WTC11 (cell line): ENCODE measurements at regions not wholly inside any gene's neighbourhood (a gene's known extent, or its start where the extent isn't known, plus 50 kb on each side); places are given as distances from the start of the nearest gene placed in this dataset.

ENCODE experiments used
- ATAC-seq: fragments of 200-7000 bp; cut with Tn5 transposase; 2 replicates; pipeline ENCODE4 v1.10.0; 2021; ENCODE audit warnings: mild to moderate bottlenecking, moderate library complexity
- CTCF ChIA-PET: fragments of 300-600 bp; sonication (Branson Sonifier 250); formaldehyde crosslinking; loops from one replicate; lab custom pipeline; 2021; ENCODE audit warnings: antibody characterized with exemption; lab: Charles Lee
- POLR2A ChIA-PET: fragments of 350-600 bp; sonication (Branson Sonifier 250); formaldehyde crosslinking; loops from one replicate; lab custom pipeline; 2021; ENCODE audit warnings: antibody characterized with exemption; lab: Charles Lee
- DNase-seq: peaks from one replicate; pipeline ENCODE4 v3.0.0; 2021; ENCODE audit warnings: low spot score
- H3K27ac Mint-ChIP-seq: 2 replicates; pipeline ENCODE4 v1.8.0; 2021; ENCODE audit warnings: mixed read lengths
- H3K27me3 Mint-ChIP-seq: 2 replicates; pipeline ENCODE4 v1.8.0; 2021; ENCODE audit warnings: low read depth, mild to moderate bottlenecking, moderate library complexity, mixed read lengths
- H3K36me3 Mint-ChIP-seq: 2 replicates; pipeline ENCODE4 v1.8.0; 2021; ENCODE audit warnings: mixed read lengths
- H3K4me1 Mint-ChIP-seq: 2 replicates; pipeline ENCODE4 v1.8.0; 2022; ENCODE audit warnings: mixed read lengths
- H3K4me3 Mint-ChIP-seq: 2 replicates; pipeline ENCODE4 v1.8.0; 2021; ENCODE audit warnings: mild to moderate bottlenecking, moderate library complexity, mixed read lengths
- H3K9me3 Mint-ChIP-seq: 2 replicates; pipeline ENCODE4 v1.8.0; 2021; ENCODE audit warnings: mixed read lengths
- ATF1 ChIP-seq: sonication (generic); formaldehyde crosslinking; IDR thresholded peaks from 2 replicates; pipeline ENCODE4 v1.8.1; 2023; ENCODE audit warnings: mild to moderate bottlenecking, moderate library complexity, missing genetic modification reagents
- E2F4 ChIP-seq: sonication (generic); formaldehyde crosslinking; IDR thresholded peaks from 2 replicates; pipeline ENCODE4 v1.8.1; 2022; ENCODE audit warnings: low read depth, mild to moderate bottlenecking, moderate library complexity, missing genetic modification reagents, borderline replicate concordance
- EMX1 ChIP-seq: fragments of 250-450 bp; sonication (Bioruptor Pico); IDR thresholded peaks from 2 replicates; pipeline ENCODE4 v1.8.0; 2021; ENCODE audit warnings: mild to moderate bottlenecking
- MXD4 ChIP-seq: fragments of 250-450 bp; sonication (Bioruptor Pico); IDR thresholded peaks from 2 replicates; pipeline ENCODE4 v1.8.0; 2021; ENCODE audit warnings: mild to moderate bottlenecking, moderate library complexity, borderline replicate concordance
- SMAD3 ChIP-seq: sonication (generic); formaldehyde crosslinking; IDR thresholded peaks from 2 replicates; pipeline ENCODE4 v1.8.0; 2022; ENCODE audit warnings: missing genetic modification reagents, mild to moderate bottlenecking, borderline replicate concordance
- TEAD4 ChIP-seq: sonication (generic); formaldehyde crosslinking; IDR thresholded peaks from 2 replicates; pipeline ENCODE4 v1.8.0; 2022; ENCODE audit warnings: mild to moderate bottlenecking, missing genetic modification reagents
- ZNF263 ChIP-seq: sonication (generic); formaldehyde crosslinking; IDR thresholded peaks from 2 replicates; pipeline ENCODE4 v1.8.1; 2022; ENCODE audit warnings: low read depth, mild to moderate bottlenecking, moderate library complexity, missing genetic modification reagents
- ZNF416 ChIP-seq: fragments of 250-450 bp; sonication (Bioruptor Pico); IDR thresholded peaks from 2 replicates; pipeline ENCODE4 v1.9.0; 2021; ENCODE audit warnings: mild to moderate bottlenecking, inconsistent platforms
- ZNF512 ChIP-seq: sonication (generic); formaldehyde crosslinking; IDR thresholded peaks from 2 replicates; pipeline ENCODE4 v1.8.1; 2022; ENCODE audit warnings: missing genetic modification reagents, borderline replicate concordance
- TF ChIP-seq, protein P1 (sequence below): sonication (generic); formaldehyde crosslinking; IDR thresholded peaks from 2 replicates; pipeline ENCODE4 v1.8.1; 2023; ENCODE audit warnings: mild to moderate bottlenecking, missing genetic modification reagents
- TF ChIP-seq, protein P2 (sequence below): fragments of 250-450 bp; sonication (Bioruptor Pico); conservative IDR thresholded peaks from 2 replicates; pipeline ENCODE4 v1.9.0; 2021; ENCODE audit warnings: mild to moderate bottlenecking
- TF ChIP-seq, protein P3 (sequence below): fragments of 250-450 bp; sonication (Bioruptor Pico); IDR thresholded peaks from 2 replicates; pipeline ENCODE4 v1.9.0; 2021; ENCODE audit warnings: mild to moderate bottlenecking, borderline replicate concordance

GRCh38 chr7:94296881-94297280 lies 97.8 kb upstream of the COL1A2 start:
- ChIA-PET POLR2A (interaction anchor here (1.9 kb wide), 1 partner anchor 98 kb away, joined by 7 read pairs; the partner anchor contains the start of gene COL1A2), CTCF (interaction anchor here (0.7 to 11.6 kb wide), 3 partner anchors 8 to 98 kb away, joined by 3 to 142 read pairs (median 57); partner anchors contain the start of gene COL1A2)
- DNase-seq (no peak), ATAC-seq (no peak)
- Mint-ChIP-seq H3K4me3 (no peak overlapping the region), H3K36me3 (no peaks in the 10 kb centered on the region), H3K4me1 (peaks cover 21% of the 10 kb centered on the region), H3K27me3 (no peaks in the 10 kb centered on the region), H3K9me3 (no peaks in the 10 kb centered on the region), H3K27ac (no peak overlapping the region)
- no peak for TF ChIP-seq SMAD3 (CRISPR knock-in tag)
- TF ChIP-seq, protein P1, sequence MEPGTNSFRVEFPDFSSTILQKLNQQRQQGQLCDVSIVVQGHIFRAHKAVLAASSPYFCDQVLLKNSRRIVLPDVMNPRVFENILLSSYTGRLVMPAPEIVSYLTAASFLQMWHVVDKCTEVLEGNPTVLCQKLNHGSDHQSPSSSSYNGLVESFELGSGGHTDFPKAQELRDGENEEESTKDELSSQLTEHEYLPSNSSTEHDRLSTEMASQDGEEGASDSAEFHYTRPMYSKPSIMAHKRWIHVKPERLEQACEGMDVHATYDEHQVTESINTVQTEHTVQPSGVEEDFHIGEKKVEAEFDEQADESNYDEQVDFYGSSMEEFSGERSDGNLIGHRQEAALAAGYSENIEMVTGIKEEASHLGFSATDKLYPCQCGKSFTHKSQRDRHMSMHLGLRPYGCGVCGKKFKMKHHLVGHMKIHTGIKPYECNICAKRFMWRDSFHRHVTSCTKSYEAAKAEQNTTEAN = no peak

- Mint-ChIP-seq H3K27me3 (no peaks in the 10 kb centered on the region), H3K27ac (no peak overlapping the region), H3K4me1 (peaks cover 27% of the 10 kb centered on the region), H3K9me3 (no peaks in the 10 kb centered on the region), H3K36me3 (no peaks in the 10 kb centered on the region), H3K4me3 (no peak overlapping the region)
- DNase-seq = no peak
- no peak for ATAC-seq
- TF ChIP-seq EMX1 (CRISPR knock-in tag) (no peak), MXD4 (CRISPR knock-in tag) (no peak), ZNF512 (CRISPR knock-in tag) (no peak), ZNF263 (CRISPR knock-in tag) (no peak), SMAD3 (CRISPR knock-in tag) (no peak)
- TF ChIP-seq, protein P2, sequence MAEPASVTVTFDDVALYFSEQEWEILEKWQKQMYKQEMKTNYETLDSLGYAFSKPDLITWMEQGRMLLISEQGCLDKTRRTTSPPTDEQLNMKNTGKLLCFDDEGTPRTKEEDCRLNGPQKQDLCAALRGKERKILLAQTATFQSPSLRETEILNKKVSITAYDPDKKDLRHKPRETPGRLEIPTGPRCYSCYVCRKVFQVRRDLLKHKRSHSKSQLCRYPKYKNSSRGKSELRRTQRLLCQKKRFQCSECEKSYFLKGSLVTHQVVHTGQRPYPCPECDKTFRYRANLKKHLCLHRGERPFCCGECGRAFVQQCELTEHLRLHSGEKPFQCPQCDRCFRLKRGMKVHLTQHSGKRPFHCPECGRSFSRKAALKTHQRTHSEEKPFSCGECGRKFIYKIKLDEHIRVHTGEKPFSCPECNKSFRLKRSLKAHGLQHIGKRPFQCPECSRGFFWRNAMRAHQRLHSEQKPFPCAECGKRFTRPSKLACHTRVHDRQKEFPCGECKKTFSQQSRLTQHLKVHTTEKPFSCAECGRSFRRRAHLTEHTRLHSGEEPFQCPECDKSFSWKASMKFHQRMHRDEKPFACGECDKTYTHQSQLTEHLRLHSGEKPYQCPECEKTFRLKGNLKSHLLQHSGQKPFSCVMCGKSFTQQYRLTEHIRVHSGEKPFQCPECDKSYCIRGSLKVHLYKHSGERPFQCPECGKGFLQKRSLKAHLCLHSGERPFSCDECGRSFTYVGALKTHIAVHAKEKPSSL = no peak
- TF ChIP-seq, protein P3, sequence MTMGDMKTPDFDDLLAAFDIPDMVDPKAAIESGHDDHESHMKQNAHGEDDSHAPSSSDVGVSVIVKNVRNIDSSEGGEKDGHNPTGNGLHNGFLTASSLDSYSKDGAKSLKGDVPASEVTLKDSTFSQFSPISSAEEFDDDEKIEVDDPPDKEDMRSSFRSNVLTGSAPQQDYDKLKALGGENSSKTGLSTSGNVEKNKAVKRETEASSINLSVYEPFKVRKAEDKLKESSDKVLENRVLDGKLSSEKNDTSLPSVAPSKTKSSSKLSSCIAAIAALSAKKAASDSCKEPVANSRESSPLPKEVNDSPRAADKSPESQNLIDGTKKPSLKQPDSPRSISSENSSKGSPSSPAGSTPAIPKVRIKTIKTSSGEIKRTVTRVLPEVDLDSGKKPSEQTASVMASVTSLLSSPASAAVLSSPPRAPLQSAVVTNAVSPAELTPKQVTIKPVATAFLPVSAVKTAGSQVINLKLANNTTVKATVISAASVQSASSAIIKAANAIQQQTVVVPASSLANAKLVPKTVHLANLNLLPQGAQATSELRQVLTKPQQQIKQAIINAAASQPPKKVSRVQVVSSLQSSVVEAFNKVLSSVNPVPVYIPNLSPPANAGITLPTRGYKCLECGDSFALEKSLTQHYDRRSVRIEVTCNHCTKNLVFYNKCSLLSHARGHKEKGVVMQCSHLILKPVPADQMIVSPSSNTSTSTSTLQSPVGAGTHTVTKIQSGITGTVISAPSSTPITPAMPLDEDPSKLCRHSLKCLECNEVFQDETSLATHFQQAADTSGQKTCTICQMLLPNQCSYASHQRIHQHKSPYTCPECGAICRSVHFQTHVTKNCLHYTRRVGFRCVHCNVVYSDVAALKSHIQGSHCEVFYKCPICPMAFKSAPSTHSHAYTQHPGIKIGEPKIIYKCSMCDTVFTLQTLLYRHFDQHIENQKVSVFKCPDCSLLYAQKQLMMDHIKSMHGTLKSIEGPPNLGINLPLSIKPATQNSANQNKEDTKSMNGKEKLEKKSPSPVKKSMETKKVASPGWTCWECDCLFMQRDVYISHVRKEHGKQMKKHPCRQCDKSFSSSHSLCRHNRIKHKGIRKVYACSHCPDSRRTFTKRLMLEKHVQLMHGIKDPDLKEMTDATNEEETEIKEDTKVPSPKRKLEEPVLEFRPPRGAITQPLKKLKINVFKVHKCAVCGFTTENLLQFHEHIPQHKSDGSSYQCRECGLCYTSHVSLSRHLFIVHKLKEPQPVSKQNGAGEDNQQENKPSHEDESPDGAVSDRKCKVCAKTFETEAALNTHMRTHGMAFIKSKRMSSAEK (CRISPR knock-in tag) = no peak
- POLR2A ChIA-PET = no interaction called here
- CTCF ChIA-PET = interaction anchor here (0.7 to 11.6 kb wide), 5 partner anchors 8 to 139 kb away, joined by 3 to 142 read pairs (median 5); partner anchors contain the start of gene COL1A2
Measured at GRCh38 chr7:94297397-94297838, 97.3 kb upstream of the COL1A2 start.

GRCh38 chr7:94298943-94299342 lies 95.8 kb upstream of the COL1A2 start:
- POLR2A ChIA-PET = no interaction called here
- no peak for DNase-seq

More at GRCh38 chr7:94298943-94299342, 95.8 kb upstream of the COL1A2 start:
- Mint-ChIP-seq H3K4me3 (no peak overlapping the region), H3K27ac (no peak overlapping the region; the same call in 1 of the 2 replicates), H3K4me1 (peaks cover 42% of the 10 kb centered on the region), H3K27me3 (no peaks in the 10 kb centered on the region), H3K9me3 (no peaks in the 10 kb centered on the region), H3K36me3 (no peaks in the 10 kb centered on the region)
- no peak for ATAC-seq
- CTCF ChIA-PET = interaction anchor here (2.0 to 11.6 kb wide), 3 partner anchors 10 to 96 kb away, joined by 5 to 142 read pairs (median 57); partner anchors contain the start of gene COL1A2
- TF ChIP-seq E2F4 (CRISPR knock-in tag) (no peak), ZNF416 (CRISPR knock-in tag) (no peak), MXD4 (CRISPR knock-in tag) (no peak), ATF1 (no peak), TEAD4 (CRISPR knock-in tag) (no peak)
